BLaER1 (cell line): ENCODE measurements at regions not wholly inside any gene's neighbourhood (a gene's known extent, or its start where the extent isn't known, plus 50 kb on each side); places are given as distances from the start of the nearest gene placed in this dataset.

Experiments
- H3K27ac ChIP-seq: shearing (Covaris generic); formaldehyde crosslinking; 2 replicates; pipeline ENCODE4 v1.8.1; 2022
- H3K27me3 ChIP-seq: shearing (Covaris generic); formaldehyde crosslinking; 2 replicates; pipeline ENCODE4 v1.8.1; 2022
- H3K36me3 ChIP-seq: shearing (Covaris generic); formaldehyde crosslinking; 2 replicates; pipeline ENCODE4 v1.8.1; 2022
- H3K4me1 ChIP-seq: shearing (Covaris generic); formaldehyde crosslinking; 2 replicates; pipeline ENCODE4 v1.8.1; 2022
- H3K4me2 ChIP-seq: shearing (Covaris generic); formaldehyde crosslinking; 2 replicates; pipeline ENCODE4 v1.8.1; 2022
- H3K4me3 ChIP-seq: shearing (Covaris generic); formaldehyde crosslinking; 2 replicates; pipeline ENCODE4 v1.8.1; 2022
- H3K9ac ChIP-seq: shearing (Covaris generic); formaldehyde crosslinking; 2 replicates; pipeline ENCODE4 v1.8.1; 2022
- H3K9me3 ChIP-seq: shearing (Covaris generic); formaldehyde crosslinking; 2 replicates; pipeline ENCODE4 v1.8.1; 2022
- H4K20me1 ChIP-seq: shearing (Covaris generic); formaldehyde crosslinking; 2 replicates; pipeline ENCODE4 v1.8.1; 2022
- Cebpa-rat ChIP-seq: shearing (Covaris generic); IDR thresholded peaks from 2 replicates; pipeline ENCODE4 v1.8.1; 2022

GRCh38 chr10:124346831-124347230 lies 71.9 kb downstream of the OAT start:
- Histone ChIP-seq H3K4me1 (peaks cover 80% of the 10 kb centered on the region), H3K4me2 (peak overlapping the region; percentile 69), H3K9ac (no peak overlapping the region), H3K36me3 (no peaks in the 10 kb centered on the region), H3K9me3 (no peaks in the 10 kb centered on the region), H3K27me3 (no peaks in the 10 kb centered on the region), H3K27ac (peak overlapping the region; percentile 0; the same call in 1 of the 2 replicates), H4K20me1 (no peaks in the 10 kb centered on the region), H3K4me3 (no peak overlapping the region)
- TF ChIP-seq Cebpa-rat = no peak

DNA sequence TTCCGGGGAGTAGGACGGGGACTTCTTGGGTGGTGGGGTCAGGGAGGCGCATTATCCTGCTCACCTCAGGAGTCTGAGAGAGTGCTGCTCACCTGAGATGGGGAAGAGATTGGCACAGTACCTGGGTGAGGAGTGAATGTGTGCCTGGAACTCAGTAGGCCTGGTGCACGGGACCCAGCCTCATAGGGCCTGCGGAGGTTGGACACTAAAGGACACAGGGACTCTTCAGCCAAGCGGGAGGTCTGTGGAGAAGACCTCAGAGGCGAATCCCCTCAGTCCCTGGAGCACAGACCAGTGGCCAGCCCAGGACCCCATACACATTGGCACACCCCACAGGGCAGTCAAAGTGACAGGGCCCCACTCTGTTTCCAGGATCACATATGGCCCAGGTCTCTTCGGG lies 73.2 kb downstream of the OAT start:
- no peak for TF ChIP-seq Cebpa-rat
- Histone ChIP-seq H3K27me3 (no peaks in the 10 kb centered on the region), H4K20me1 (no peaks in the 10 kb centered on the region), H3K4me3 (no peak overlapping the region), H3K36me3 (no peaks in the 10 kb centered on the region), H3K9me3 (no peaks in the 10 kb centered on the region), H3K4me1 (peaks cover 87% of the 10 kb centered on the region), H3K9ac (no peak overlapping the region), H3K4me2 (0 out of 2 replicates have a peak overlapping the region, but pooled peaks have one; percentile 69), H3K27ac (no peak overlapping the region; the same call in 1 of the 2 replicates)

GRCh38 chr10:124344931-124345330 lies 73.8 kb downstream of the OAT start:
- H4K20me1 ChIP-seq = no peaks in the 10 kb centered on the region
- no peak for TF ChIP-seq Cebpa-rat
- peaks cover 93% of the 10 kb centered on the region for H3K4me1 ChIP-seq
- H3K27me3 ChIP-seq = no peaks in the 10 kb centered on the region
- no peak overlapping the region for H3K9ac ChIP-seq
- no peak overlapping the region; the same call in 1 of the 2 replicates for H3K27ac ChIP-seq
- H3K36me3 ChIP-seq = no peaks in the 10 kb centered on the region
- no peaks in the 10 kb centered on the region for H3K9me3 ChIP-seq
- no peak overlapping the region for H3K4me3 ChIP-seq
- H3K4me2 ChIP-seq = no peak overlapping the region

GRCh38 chr10:124344266-124344590 lies 74.5 kb downstream of the OAT start:
- no peak for TF ChIP-seq Cebpa-rat
- H3K4me2 ChIP-seq = no peak overlapping the region
- no peaks in the 10 kb centered on the region for H3K27me3 ChIP-seq
- no peaks in the 10 kb centered on the region for H3K36me3 ChIP-seq
- no peak overlapping the region for H3K9ac ChIP-seq
- H3K4me3 ChIP-seq = no peak overlapping the region
- H3K9me3 ChIP-seq = no peaks in the 10 kb centered on the region
- peaks cover 95% of the 10 kb centered on the region for H3K4me1 ChIP-seq
- H4K20me1 ChIP-seq = no peaks in the 10 kb centered on the region
- no peak overlapping the region for H3K27ac ChIP-seq

- peak overlapping the region; percentile 7; the same call in 1 of the 2 replicates for H3K4me2 ChIP-seq
- H3K9ac ChIP-seq = no peak overlapping the region
- no peaks in the 10 kb centered on the region for H3K27me3 ChIP-seq
- H3K27ac ChIP-seq = no peak overlapping the region
- no peaks in the 10 kb centered on the region for H4K20me1 ChIP-seq
- no peaks in the 10 kb centered on the region for H3K9me3 ChIP-seq
- no peaks in the 10 kb centered on the region for H3K36me3 ChIP-seq
- peaks cover 95% of the 10 kb centered on the region for H3K4me1 ChIP-seq
- H3K4me3 ChIP-seq = no peak overlapping the region
- TF ChIP-seq Cebpa-rat = no peak
Measured at GRCh38 chr10:124343351-124344265, 75.1 kb downstream of the OAT start.

DNA sequence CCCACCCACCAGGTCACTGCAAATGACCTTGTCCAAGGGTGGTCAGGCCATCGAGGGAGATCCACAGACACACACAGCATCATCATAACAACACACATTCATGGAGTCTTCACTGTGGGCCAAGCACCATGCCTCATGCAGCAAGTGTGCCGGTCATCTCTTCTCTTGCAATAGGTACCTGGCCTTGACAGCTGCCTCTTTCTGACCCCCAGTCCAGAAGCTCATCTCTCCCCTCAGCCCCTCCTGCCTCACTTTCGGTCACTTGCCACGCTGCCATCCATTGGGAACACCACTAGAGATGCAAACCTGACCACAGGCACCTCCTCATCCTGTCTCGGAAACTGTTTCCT lies 75.9 kb downstream of the OAT start:
- Histone ChIP-seq H3K4me1 (peaks cover 95% of the 10 kb centered on the region), H3K36me3 (no peaks in the 10 kb centered on the region), H3K4me2 (0 out of 2 replicates have a peak overlapping the region, but pooled peaks have one; percentile 7), H3K27ac (0 out of 2 replicates have a peak overlapping the region, but pooled peaks have one; percentile 87), H3K4me3 (no peak overlapping the region), H3K9me3 (no peaks in the 10 kb centered on the region), H4K20me1 (no peaks in the 10 kb centered on the region), H3K27me3 (no peaks in the 10 kb centered on the region), H3K9ac (no peak overlapping the region)
- no peak for TF ChIP-seq Cebpa-rat

DNA sequence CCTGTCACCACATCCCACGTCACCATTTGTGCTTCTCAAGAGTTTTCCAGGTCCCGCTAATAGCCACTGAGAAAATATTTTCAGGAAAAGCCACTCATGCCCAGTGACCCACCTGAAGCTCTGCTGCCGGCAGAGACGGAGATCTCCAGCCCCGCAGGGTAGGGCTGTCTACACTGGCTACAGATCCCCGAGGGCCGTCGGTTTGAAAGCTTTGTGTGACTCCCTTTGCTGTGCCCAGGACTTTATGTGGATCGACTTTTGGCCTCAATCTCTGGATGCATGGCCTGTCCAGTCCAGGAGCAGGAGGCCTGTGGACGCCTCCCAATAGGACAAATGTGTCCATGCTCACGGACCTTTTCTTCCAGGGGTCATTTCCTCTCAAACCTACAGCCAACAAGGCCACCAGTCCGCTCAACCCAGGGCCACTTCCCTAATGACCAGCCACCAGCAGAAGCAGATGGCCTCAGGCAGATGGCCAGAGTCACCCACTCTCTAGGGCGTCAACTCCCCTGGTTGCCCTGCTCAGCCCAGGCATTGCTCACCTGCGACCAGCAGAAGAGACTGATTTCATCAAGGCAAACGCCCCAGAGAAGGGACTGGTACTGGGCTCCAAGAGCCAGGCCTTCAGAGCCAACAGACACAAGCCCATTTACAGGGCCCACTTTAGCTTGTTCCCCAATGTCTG lies 76.4 kb downstream of the OAT start:
- TF ChIP-seq Cebpa-rat = no peak
- Histone ChIP-seq H3K9ac (no peak overlapping the region; the same call in 1 of the 2 replicates), H3K4me3 (no peak overlapping the region), H3K36me3 (no peaks in the 10 kb centered on the region), H3K4me2 (peak overlapping the region; percentile 93; the same call in 1 of the 2 replicates), H3K9me3 (no peaks in the 10 kb centered on the region), H3K27me3 (no peaks in the 10 kb centered on the region), H3K4me1 (peaks cover 93% of the 10 kb centered on the region), H4K20me1 (no peaks in the 10 kb centered on the region), H3K27ac (peak overlapping the region; percentile 87; the same call in 1 of the 2 replicates)

- no peaks in the 10 kb centered on the region for H4K20me1 ChIP-seq
- H3K4me2 ChIP-seq = peak overlapping the region; percentile 93
- H3K4me3 ChIP-seq = no peak overlapping the region; the same call in 1 of the 2 replicates
- no peaks in the 10 kb centered on the region for H3K27me3 ChIP-seq
- H3K9me3 ChIP-seq = no peaks in the 10 kb centered on the region
- TF ChIP-seq Cebpa-rat = no peak
- H3K36me3 ChIP-seq = no peaks in the 10 kb centered on the region
- peaks cover 88% of the 10 kb centered on the region for H3K4me1 ChIP-seq
- H3K27ac ChIP-seq = peak overlapping the region; percentile 87
- no peak overlapping the region; the same call in 1 of the 2 replicates for H3K9ac ChIP-seq
Measured at GRCh38 chr10:124341768-124342135, 77.0 kb downstream of the OAT start.

GRCh38 chr10:124340033-124340760 lies 78.5 kb downstream of the OAT start:
- H3K4me1 ChIP-seq = peaks cover 73% of the 10 kb centered on the region
- H3K27me3 ChIP-seq = no peaks in the 10 kb centered on the region
- H3K4me3 ChIP-seq = peak overlapping the region; percentile 10; the same call in 1 of the 2 replicates
- H3K4me2 ChIP-seq = peak overlapping the region; percentile 93
- H3K36me3 ChIP-seq = no peaks in the 10 kb centered on the region
- H3K9me3 ChIP-seq = peaks cover 15% of the 10 kb centered on the region
- peak overlapping the region; percentile 67 for H3K9ac ChIP-seq
- H4K20me1 ChIP-seq = no peaks in the 10 kb centered on the region
- H3K27ac ChIP-seq = peak overlapping the region; percentile 87
- TF ChIP-seq Cebpa-rat = no peak
